NCI-H2227 (cell line): ENCODE measurements at regions not wholly inside any gene's neighbourhood (a gene's known extent, or its start where the extent isn't known, plus 50 kb on each side); places are given as distances from the start of the nearest gene placed in this dataset.
"Not testable (repeated sequence)": the region's sequence is repeated elsewhere in the genome, so short reads cannot be mapped to it uniquely, and the experiment has no call there.

Experiments used
- DNase-seq: peaks from one replicate; lab custom pipeline; 2025; ENCODE audit not compliant: unreplicated experiment; lab: John Stamatoyannopoulos, UW

DNA sequence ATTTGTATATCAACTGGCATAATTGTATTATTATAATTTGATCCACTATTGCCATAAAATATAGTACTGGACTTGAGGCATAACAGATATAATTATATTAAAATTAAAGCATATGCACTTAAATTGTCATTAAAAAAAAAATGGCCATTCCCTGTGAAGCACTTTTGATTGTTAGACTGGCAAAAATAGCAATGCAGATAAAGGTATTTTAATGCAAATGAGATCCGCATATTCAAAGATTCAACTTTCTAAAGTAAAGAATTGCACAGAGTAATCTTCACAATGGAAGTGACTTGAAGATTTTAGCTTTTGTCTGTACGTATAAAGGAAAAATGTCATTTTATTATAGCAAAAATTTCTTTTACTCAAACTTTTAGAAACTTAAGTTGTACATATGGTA lies 871.8 kb upstream of the PABPC4L start:
- no peak for DNase-seq

DNA sequence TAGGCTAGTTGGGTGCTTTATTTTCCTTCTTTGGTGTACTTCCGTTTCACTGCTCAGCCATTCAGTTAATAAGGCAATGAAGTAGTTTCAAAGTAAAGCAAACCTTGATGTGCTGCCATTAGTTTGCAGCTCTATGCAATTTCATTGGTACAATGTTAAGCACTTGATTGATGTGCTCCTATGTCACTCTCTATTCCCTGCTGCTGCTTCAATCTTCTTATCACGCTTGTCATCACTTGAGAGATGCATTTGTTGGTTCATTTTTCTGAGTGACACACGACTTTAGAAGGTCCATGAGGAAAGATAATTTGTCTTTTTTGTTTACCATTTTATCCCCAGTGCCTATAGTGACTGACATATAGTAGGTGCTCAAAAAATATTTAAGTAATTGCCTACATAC lies 871.0 kb upstream of the PABPC4L start:
- DNase-seq = no peak

DNA sequence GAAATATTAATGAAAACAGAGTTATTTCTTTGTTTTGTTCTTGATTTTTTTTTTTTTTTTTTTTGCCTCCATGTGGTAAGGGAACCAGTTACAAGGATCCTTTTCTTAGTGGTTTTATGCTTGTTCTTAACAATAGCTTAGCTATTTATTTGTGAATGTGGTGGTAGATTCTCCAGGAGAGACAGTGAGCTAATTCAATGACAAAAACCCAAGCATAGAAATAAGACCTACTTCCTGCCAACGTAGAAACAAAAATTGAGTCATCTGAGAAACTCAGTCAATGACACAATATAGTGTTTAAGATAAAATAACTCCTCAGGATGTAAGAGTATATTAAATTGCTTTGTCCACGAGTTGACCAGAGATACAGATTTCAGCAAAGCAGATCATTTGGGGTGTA lies 863.8 kb upstream of the PABPC4L start:
- DNase-seq = no peak

DNA sequence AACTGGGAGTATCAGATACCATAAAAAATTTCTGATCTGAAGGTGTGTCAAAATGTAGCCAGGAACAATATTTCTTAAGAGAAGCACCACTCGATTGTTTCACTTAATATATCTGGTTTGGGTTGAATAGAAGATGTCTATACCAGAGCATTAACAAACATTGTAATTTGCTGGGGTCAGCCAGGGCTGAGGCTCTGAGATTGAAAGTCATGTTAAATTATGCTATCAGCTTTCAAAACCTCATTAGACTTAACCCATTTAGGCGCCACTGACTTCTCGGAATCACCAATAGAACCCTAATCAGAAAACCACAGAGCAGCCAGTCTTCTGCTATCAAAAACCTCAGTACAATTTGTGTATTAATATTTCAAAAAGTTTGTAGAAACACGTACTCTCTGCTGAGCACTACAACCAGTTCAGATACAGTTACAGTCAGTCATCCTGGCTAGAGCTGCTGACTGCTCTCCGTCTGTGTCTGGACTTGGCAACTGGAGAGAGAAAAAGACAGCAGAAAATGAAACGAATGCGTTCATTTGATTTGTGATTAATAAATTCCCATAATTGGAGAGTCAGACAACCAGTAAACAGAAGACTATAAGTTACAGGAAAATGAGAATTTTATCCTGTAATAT lies 848.6 kb upstream of the PABPC4L start:
- no peak for DNase-seq

DNA sequence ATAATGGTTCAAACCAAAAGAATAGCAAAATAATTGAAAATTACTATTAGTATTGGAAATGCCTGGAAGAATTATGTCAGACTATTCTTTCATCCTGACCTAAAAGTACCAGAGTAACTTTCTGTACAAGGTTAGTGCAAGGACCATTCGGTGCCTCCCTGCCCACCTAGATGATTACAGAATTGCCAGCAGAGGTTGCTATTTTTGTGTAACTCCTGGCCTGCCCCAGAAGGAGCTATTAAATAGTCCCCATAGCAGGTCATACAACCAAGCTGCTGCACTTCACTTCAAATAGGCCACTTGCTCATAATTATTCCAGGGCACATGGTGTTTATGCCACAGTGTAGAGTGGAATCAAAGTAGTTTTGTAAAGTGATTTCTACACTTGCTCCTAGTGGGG lies 831.1 kb upstream of the PABPC4L start:
- no peak for DNase-seq

DNA sequence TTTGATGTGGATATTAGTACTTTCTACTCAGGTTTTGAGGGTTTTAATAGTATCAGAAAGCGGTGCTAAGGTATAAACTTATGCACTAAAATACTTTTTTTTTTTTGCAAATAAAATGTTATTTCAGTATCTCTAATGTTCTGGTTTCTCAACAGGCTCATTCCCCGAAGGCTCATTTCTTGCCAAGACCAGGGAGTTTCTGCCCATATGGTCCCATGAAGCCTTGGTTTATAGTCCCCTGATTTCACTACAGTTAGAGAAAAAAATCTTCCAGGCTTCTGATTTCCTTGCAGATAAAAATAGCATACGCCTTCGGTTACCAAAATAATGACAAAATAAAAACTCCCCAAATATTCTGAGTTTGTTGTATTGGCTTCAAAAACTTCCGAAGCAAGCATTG lies 814.2 kb upstream of the PABPC4L start:
- no peak for DNase-seq

DNA sequence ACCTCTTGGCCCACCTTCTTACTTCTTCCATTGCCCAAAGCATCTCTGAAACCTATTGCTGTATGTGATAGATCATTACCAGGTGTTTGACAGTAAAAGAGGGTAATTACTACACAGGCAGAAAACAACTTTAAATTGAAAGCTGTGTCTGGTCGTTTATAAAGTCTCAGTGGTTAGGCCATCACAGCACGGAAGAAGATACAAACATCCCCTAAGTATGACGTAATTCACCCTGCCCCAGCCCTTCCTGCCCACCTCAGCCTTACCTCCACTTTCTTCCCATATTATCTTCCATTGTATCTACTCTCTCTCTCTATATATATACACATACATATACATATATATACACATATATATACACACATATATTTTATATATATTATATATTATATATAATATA lies 805.8 kb upstream of the PABPC4L start:
- no peak for DNase-seq

DNA sequence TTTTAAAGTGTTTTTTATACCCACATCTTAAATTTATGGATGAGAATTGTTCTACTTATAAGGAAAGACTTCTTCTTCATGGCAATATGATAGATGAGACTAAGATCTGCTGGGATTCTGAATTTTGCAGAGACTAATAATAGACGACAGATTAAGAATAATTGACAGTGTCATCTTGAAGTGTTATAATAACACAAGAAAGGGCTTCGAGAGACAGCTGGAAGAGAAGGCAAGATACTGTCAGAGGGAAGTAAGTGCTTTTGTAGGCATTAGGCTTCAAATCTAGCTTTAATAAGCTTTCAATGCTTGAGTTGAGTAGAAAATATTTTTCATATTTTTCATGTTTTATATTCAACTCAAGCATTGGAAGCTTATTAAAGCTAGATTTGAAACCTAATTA lies 797.6 kb upstream of the PABPC4L start:
- DNase-seq = no peak

DNA sequence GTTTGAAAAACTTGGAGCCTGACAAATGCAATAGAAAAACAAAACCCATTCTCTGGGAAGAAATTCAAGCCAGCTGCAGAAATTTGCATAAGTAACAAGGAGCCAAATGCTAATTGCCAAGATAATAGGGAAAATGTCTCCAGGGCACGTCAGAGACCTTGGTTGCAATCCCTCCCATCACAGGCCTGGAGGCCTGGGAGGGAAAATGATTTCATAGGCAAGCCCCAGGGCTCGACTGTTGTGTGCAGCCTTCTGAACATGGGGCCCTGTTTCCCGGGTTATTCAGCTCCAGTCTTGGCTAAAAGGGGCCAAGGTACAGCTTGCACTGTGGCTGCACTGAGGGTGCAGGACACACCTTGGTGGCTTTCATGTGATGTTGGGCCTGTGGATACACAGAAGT lies 760.4 kb upstream of the PABPC4L start:
- DNase-seq = no peak

DNA sequence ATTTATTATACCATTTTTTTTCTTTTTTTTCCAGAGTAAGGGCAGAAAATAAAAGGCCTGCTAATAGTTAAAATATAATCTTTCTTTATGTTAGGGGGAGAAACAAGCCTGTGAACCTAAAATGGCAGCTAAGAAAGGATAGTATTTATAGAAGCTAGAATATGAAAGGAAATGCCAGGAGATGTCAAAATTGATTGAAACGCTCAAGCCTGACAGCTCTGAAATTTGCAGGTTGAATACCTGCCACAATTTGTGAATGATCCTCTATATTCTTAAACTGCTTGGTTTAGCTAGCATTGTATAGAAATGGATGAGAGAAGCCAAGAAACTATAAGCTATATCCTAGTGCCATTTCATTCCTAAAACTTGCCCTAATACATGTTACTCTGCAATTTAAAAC lies 757.3 kb upstream of the PABPC4L start:
- no peak for DNase-seq

DNA sequence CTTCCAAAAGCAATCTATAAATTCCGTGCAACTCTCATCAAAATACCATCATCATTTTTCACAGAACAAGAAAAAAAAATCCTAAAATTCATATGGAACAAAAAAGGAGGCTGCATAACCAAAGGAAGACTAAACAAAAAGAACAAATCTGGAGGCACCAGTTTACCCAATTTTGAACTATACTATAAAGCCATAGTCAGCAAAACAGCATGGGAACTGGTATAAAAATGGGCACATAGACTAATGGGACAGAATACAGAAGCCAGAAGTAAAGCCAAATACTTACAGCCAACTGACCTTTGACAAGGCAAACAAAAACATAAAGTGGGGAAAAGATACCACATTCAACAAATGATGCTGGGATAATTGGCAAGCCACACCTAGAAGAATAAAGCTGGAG lies 753.5 kb upstream of the PABPC4L start:
- DNase-seq = no peak

DNA sequence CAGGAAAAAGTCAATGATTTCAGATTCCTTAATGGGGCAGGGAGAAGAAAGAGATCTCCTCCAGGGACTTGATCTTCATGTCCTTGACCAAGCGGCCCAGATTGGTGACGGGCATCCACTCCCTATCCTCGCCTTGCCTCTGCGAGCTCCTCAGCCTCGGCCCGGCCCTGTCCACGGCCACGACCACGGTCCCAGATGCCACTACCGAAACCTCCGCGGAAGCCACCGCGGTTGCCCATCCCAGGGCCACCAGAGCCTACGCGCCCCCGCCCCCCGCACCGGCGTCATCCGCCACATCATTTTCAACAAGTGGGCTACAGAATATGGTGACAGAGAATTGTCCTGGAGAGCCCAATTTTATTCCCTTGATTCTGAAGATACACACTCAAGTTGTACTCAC lies 751.2 kb upstream of the PABPC4L start:
- no peak for DNase-seq

DNA sequence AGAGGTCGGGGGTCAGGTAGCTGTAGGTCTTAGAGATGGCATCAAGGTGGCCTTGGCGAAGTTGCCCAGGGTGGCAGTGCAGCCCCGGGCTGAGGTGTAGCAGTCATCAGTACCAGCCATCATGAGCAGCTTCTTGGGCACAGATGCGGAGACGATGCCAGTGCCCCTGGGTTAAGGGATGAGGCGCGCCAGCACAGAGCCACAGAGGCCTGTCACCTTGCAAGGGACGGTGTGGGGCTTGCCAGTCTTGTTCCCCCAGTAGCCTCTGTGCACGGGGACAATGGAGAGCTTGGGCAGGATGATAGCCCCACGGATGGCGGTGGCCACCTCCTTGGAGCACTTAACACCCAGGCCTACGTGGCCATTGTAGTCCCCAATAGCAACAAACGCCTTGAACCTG lies 750.7 kb upstream of the PABPC4L start:
- no peak for DNase-seq

DNA sequence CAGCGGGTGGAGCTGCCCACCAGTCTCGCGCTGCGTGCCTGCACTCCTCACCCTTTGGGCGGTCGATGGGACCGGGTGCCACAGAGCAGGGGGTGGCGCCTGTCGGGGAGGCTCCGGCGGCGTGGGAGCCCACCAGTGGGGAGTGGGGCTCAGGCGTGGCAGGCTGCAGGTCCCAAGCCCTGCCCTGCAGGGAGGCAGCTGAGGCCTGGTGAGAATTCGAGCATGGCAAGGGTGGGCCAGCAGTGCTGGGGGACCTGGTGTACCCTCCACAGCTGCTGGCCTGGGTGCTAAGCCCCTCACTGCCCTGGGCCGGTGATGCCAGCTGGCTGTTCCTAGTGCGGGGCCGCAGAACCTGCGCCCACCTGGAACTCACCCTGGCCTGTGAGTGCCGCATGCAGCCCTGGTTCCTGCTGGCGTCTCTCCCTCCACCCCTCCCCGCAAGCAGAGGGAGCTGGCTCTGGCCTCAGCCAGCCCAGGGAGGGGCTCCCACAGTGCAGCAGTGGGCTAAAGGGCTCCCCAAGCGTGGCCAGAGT lies 746.6 kb upstream of the PABPC4L start:
- DNase-seq = no peak

DNA sequence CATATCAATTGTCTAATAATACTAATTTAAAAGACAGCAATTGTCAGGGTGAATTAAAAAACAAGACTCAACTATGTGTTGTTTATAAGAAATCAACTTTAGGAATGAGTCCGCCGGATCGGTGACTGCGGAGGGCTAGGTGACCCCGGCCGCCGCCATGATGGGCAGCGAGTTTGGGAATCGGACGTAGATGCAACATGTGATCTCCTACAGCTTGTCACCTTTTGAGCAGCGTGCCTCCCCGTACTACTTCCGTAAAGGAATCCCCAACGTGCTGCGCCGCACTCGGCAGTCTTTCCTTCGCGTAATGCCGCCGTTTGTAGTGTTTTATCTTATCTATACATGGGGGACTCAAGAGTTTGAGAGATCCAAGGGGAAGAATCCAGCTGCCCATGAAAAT lies 742.5 kb upstream of the PABPC4L start:
- DNase-seq = no peak

DNA sequence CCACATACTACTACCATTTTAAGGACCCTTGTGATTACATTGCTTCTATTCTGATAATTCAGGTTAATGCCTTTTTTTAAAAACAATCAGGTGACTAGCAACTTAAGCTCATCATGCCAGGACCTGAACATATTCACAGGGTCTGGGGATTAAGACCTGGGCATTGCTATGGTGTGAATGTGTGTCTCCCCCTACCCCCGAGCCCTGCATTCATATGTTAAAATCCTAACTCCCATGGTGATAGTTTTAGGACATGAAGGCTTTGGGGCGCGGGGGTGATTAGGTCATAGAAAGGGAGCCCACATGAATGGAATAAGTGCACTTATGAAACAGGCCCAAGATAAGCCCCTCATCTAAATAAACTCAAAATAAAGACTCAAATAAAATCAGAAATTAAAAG lies 734.4 kb upstream of the PABPC4L start:
- no peak for DNase-seq

DNA sequence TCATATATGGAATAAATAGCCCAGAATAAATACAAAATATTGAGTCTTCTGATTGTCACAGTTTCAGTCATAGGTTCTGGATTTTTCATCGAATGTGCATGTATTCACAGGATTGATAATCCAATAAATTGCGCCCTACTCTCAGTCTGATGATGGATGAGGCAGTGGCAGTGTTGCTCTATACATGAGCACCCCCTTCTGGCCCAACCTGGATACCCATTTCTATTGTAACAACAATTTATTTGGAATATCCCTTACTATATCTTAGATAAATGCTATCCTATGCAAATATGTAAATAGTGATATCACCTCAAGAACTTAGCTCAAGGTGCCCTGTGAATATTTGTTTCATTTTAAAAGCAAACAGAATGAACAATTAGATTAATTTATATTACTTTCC lies 733.7 kb upstream of the PABPC4L start:
- DNase-seq = no peak

DNA sequence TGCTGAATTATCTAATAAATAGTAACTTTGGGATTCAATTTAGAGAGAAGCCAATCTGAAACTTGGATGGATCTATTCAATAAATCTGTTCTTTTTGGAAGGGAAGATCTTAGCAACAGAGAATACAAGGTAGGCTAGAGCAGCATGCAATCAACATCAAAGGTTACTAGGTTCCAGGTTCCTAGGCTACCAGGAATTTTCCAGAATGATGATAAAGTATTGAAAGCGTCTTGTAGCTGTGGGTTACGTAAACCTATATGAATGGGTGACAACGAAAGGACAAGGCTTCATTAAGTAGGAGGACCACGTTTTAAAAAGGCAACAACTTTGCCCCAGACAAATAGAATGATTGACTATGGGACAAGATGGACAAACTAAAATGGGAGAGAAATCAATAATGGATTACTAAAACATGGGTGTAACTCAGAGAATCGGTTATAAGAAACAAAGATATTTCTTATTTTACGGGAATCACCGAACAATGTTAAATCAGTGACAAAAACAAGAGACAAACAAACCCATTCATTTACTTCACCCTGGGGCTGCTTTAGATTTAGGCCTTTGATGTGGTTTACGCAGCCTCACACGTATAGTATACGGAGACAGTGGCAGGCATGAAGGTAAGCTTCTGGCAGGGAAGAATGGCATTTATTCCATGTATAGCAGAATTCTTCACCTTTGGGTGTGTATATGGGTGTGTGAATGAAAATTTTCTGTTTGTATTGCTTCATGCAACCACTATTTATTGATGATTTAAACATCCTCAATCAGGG lies 732.6 kb upstream of the PABPC4L start:
- no peak for DNase-seq

DNA sequence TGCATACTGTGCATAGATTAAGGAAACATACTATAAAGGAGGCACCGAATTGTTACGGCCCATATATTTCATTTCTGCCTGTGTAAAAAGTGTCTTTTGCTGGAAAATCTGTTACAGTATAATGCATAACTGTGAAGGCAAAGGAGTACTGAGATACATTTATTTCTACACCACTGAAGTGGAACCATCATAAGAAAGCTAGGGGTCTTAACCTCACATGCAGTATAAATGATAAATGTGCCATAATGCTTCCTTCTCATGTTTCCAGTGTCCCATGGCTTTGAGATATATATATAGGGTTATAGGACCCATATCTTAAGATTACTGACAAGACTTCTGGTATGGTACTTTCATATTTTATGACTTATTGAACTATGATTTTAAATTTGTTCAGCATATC lies 713.8 kb upstream of the PABPC4L start:
- DNase-seq = no peak

DNA sequence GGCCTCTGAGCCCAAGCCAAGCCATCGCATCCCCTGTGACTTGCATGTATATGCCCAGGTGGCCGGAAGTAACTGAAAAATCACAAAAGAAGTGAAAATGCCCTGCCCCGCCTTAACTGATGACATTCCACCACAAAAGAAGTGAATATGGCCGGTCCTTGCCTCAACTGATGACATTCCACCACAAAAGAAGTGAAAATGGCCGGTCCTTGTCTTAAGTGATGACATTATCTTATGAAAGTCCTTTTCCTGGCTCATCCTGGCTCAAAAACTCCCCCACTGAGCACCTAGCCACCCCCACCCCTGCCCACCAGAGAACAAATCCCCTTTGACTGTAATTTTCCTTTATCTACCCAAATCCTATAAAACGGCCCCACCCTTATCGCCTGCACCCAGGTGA lies 712.7 kb upstream of the PABPC4L start:
- not testable (repeated sequence) for DNase-seq

DNA sequence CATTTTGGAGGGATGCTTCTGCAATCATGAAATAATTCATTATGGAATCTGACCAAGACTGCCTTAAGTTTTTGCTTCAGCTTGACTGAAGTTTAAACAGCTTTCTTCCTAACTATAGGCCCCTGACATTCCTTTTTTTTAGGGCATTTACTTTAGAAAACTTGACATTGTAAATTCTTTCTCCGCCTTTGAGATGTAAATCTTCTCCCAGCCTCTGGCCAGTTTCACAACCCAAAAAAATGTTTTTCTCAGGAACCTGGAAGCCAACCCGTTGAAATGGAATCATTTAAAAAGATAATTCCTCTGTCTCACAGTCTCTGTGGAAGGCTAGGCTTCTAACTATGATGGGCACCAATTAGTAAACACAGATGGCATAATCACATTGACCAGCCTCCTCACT lies 710.4 kb upstream of the PABPC4L start:
- DNase-seq = no peak

DNA sequence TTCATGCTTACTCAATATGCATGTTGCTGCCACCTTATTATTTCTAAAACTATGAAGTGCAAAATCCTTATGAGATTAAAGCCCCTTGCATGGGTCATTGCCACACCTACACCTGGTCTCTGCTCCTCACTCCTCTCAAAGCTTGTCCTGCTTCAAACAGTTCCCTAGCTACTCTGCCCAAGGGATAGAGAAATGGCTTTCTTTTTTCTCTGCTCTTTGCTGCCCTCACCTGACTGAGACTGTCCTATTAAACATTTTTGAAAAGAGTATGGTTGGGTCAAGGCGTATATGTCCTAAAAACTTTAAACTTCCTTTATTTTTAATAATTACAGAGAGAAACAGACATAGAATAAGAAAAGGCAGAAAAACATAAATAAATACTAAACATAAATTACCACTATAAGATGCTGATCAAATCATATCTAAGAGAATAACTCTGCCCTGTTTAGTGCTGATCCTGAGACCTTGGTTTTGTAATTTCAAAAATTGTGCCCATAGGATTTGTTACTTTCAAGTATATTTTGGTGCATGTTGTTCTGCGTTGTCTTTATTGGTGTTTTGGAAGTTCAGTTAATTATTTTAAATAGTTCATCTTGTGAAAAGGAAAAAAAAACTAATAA lies 704.9 kb upstream of the PABPC4L start:
- no peak for DNase-seq
